Caco-2 (cell line): ENCODE measurements at regions not wholly inside any gene's neighbourhood (a gene's known extent, or its start where the extent isn't known, plus 50 kb on each side); places are given as distances from the start of the nearest gene placed in this dataset.
"Not testable (repeated sequence)": the region's sequence is repeated elsewhere in the genome, so short reads cannot be mapped to it uniquely, and the experiment has no call there.

Source experiments
- BruUV-seq: library from RNA; stranded (reverse); fragments of 400-500 nt; replicated peaks from 2 replicates; lab custom pipeline; 2021; lab: Mats Ljungman, UMichigan
- CTCF ChIA-PET: fragments of 300-600 bp; sonication (Branson Sonifier 250); formaldehyde crosslinking; loops from one replicate; lab custom pipeline; 2022; ENCODE audit warnings: antibody characterized with exemption; lab: Charles Lee
- POLR2A ChIA-PET: fragments of 300-600 bp; sonication (Branson Sonifier 250); formaldehyde crosslinking; loops from one replicate; lab custom pipeline; 2022; ENCODE audit warnings: antibody characterized with exemption; lab: Charles Lee
- DNase-seq, 2 experiments: peaks; one replicate each; pipeline versions ENCODE4 v3.0.0 to v3.0.0-alpha.2; 2020 to 2022
- H3K27me3 ChIP-seq: replicated peaks from 2 replicates; pipeline ENCODE4 v1.6.0; 2011; ENCODE audit warnings: low read length; ENCODE audit not compliant: control insufficient read depth, insufficient read depth
- H3K36me3 ChIP-seq: 2 replicates; pipeline ENCODE4 v1.5.1; 2011; ENCODE audit warnings: low read length; ENCODE audit not compliant: control insufficient read depth, insufficient read depth
- H3K4me1 ChIP-seq: fragments of 250-450 bp; sonication (Bioruptor Pico); 2 replicates; pipeline ENCODE4 v1.5.1; 2020; ENCODE audit warnings: mild to moderate bottlenecking
- H3K4me3 ChIP-seq: 2 replicates; pipeline ENCODE4 v1.5.1; 2011; ENCODE audit warnings: low read depth, mild to moderate bottlenecking, control low read depth, low read length
- H3K9me3 ChIP-seq: fragments of 250-450 bp; sonication (Bioruptor Pico); 2 replicates; pipeline ENCODE4 v1.5.1; 2020; ENCODE audit warnings: mild to moderate bottlenecking, moderate library complexity
- H3K27ac Mint-ChIP-seq: one replicate; pipeline ENCODE4 v1.8.0; 2022; ENCODE audit warnings: mixed read lengths; ENCODE audit not compliant: unreplicated experiment
- H3K27me3 Mint-ChIP-seq: one replicate; pipeline ENCODE4 v1.8.0; 2022; ENCODE audit warnings: mixed read lengths; ENCODE audit not compliant: insufficient read depth, unreplicated experiment
- H3K36me3 Mint-ChIP-seq: one replicate; pipeline ENCODE4 v1.8.0; 2022; ENCODE audit warnings: mild to moderate bottlenecking, mixed read lengths; ENCODE audit not compliant: insufficient read depth, unreplicated experiment
- H3K4me1 Mint-ChIP-seq: one replicate; pipeline ENCODE4 v1.8.0; 2022; ENCODE audit warnings: low read depth, mixed read lengths; ENCODE audit not compliant: unreplicated experiment
- H3K4me3 Mint-ChIP-seq: one replicate; pipeline ENCODE4 v1.8.0; 2022; ENCODE audit warnings: mild to moderate bottlenecking, moderate library complexity, mixed read lengths; ENCODE audit not compliant: unreplicated experiment
- H3K9me3 Mint-ChIP-seq: one replicate; pipeline ENCODE4 v1.8.0; 2022; ENCODE audit warnings: mixed read lengths; ENCODE audit not compliant: unreplicated experiment
- intact Hi-C: fragments of 100-400 bp; cut with micrococcal nuclease; formaldehyde crosslinking; loops from one replicate; pipeline ENCODE4 v1.10.0; 2022; ENCODE audit not compliant: unreplicated experiment
- TF ChIP-seq, protein P1 (sequence below), 2 experiments: fragments of 200-600 bp in 1 of 2; IDR thresholded peaks; 1 replicate in 1 of 2; 2 replicates in 1 of 2; pipeline versions ENCODE4 v1.5.1 to v1.8.0; 2011 to 2022; ENCODE audit warnings: antibody characterized with exemption in 1 of 2, control low read depth in 1 of 2, inconsistent platforms in 1 of 2, low read depth in 1 of 2, low read length in 1 of 2, mild to moderate bottlenecking in 1 of 2, moderate library complexity in 1 of 2; ENCODE audit not compliant: insufficient read depth in 1 of 2, severe bottlenecking in 1 of 2, unreplicated experiment in 1 of 2

GRCh38 chr10:36531621-36532020, 593.8 kb upstream of the ANKRD30A start:
- POLR2A ChIA-PET, result no interaction called here
- H3K36me3 Mint-ChIP-seq, result no peaks in the 10 kb centered on the region
- H3K27me3 Mint-ChIP-seq, result no peaks in the 10 kb centered on the region
- H3K27ac Mint-ChIP-seq, result no peak overlapping the region
- H3K4me1 ChIP-seq, result no peaks in the 10 kb centered on the region
- TF ChIP-seq, protein P1, sequence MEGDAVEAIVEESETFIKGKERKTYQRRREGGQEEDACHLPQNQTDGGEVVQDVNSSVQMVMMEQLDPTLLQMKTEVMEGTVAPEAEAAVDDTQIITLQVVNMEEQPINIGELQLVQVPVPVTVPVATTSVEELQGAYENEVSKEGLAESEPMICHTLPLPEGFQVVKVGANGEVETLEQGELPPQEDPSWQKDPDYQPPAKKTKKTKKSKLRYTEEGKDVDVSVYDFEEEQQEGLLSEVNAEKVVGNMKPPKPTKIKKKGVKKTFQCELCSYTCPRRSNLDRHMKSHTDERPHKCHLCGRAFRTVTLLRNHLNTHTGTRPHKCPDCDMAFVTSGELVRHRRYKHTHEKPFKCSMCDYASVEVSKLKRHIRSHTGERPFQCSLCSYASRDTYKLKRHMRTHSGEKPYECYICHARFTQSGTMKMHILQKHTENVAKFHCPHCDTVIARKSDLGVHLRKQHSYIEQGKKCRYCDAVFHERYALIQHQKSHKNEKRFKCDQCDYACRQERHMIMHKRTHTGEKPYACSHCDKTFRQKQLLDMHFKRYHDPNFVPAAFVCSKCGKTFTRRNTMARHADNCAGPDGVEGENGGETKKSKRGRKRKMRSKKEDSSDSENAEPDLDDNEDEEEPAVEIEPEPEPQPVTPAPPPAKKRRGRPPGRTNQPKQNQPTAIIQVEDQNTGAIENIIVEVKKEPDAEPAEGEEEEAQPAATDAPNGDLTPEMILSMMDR (IDR thresholded peaks at IDR 0.05; ENCODE audit: insufficient read depth in 1 of 2, low read depth in 1 of 2, low read length in 1 of 2, severe bottlenecking in 1 of 2, unreplicated experiment in 1 of 2), result no peak
- H3K4me3 Mint-ChIP-seq, result no peak overlapping the region
- CTCF ChIA-PET, result no interaction called here
- peaks cover 7% of the 10 kb centered on the region for H3K9me3 Mint-ChIP-seq
- no TSS peak for BruUV-seq
- no peaks in the 10 kb centered on the region for H3K36me3 ChIP-seq
- peaks cover 6% of the 10 kb centered on the region; the same call in 1 of the 2 replicates for H3K9me3 ChIP-seq
- DNase-seq, result no peak
- intact Hi-C loops, result no loop called here
- no peaks in the 10 kb centered on the region for H3K27me3 ChIP-seq
- no peaks in the 10 kb centered on the region for H3K4me1 Mint-ChIP-seq
- H3K4me3 ChIP-seq, result no peak overlapping the region

GRCh38 chr10:36526033-36526432, 599.4 kb upstream of the ANKRD30A start:
- H3K27me3 ChIP-seq, result no peaks in the 10 kb centered on the region
- ChIA-PET POLR2A (no interaction called here), CTCF (no interaction called here)
- peaks cover 8% of the 10 kb centered on the region for H3K27me3 Mint-ChIP-seq
- no peaks in the 10 kb centered on the region for H3K36me3 Mint-ChIP-seq
- H3K4me1 Mint-ChIP-seq, result no peaks in the 10 kb centered on the region
- H3K9me3 Mint-ChIP-seq, result peaks cover 7% of the 10 kb centered on the region
- H3K4me1 ChIP-seq, result no peaks in the 10 kb centered on the region
- H3K4me3 Mint-ChIP-seq, result no peak overlapping the region
- DNase-seq, result no peak
- no peak overlapping the region for H3K4me3 ChIP-seq
- TF ChIP-seq, protein P1 (IDR thresholded peaks at IDR 0.05; ENCODE audit: insufficient read depth in 1 of 2, low read depth in 1 of 2, low read length in 1 of 2, severe bottlenecking in 1 of 2, unreplicated experiment in 1 of 2), result no peak
- no peak overlapping the region for H3K27ac Mint-ChIP-seq
- no peaks in the 10 kb centered on the region for H3K36me3 ChIP-seq
- peaks cover 6% of the 10 kb centered on the region; the same call in 1 of the 2 replicates for H3K9me3 ChIP-seq
- BruUV-seq, result no TSS peak
- intact Hi-C loops, result no loop called here

- H3K27me3 ChIP-seq, H3K27ac Mint-ChIP-seq, H3K4me1 ChIP-seq, H3K4me1 Mint-ChIP-seq, H3K4me3 ChIP-seq, H3K36me3 Mint-ChIP-seq, CTCF ChIA-PET, H3K9me3 Mint-ChIP-seq, H3K4me3 Mint-ChIP-seq, H3K9me3 ChIP-seq, H3K27me3 Mint-ChIP-seq, DNase-seq, BruUV-seq, H3K36me3 ChIP-seq, POLR2A ChIA-PET, intact Hi-C loops: not testable (repeated sequence)
Observed at GRCh38 chr10:36524126-36524525, 601.3 kb upstream of the ANKRD30A start.

DNA sequence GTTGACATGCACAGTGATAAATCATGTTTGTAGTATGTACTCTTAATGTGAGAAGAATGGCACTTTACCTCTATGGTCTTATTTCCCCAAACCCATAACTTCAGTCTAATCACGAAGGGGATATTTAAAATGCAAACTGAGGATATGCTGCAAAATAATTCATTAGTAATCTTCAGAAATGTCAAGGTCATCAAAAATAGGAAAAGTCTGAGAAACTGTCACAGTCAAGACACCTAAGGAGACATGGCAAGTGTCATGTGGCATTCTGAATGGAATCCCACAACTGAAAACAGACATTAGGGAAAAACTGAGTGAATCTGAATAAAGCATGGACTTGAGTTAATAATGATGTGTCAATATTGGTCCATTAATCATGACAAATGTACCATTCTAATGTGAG, 605.5 kb upstream of the ANKRD30A start:
- Mint-ChIP-seq H3K4me1 (no peaks in the 10 kb centered on the region), H3K27ac (no peak overlapping the region), H3K36me3 (no peaks in the 10 kb centered on the region), H3K27me3 (peaks cover under 1% of the 10 kb centered on the region), H3K9me3 (no peaks in the 10 kb centered on the region), H3K4me3 (no peak overlapping the region)
- TF ChIP-seq, protein P1 (IDR thresholded peaks at IDR 0.05; ENCODE audit: insufficient read depth in 1 of 2, low read depth in 1 of 2, low read length in 1 of 2, severe bottlenecking in 1 of 2, unreplicated experiment in 1 of 2), result no peak
- H3K4me1 ChIP-seq, result no peaks in the 10 kb centered on the region
- ChIA-PET POLR2A (no interaction called here), CTCF (no interaction called here)
- no peak overlapping the region for H3K4me3 ChIP-seq
- no peaks in the 10 kb centered on the region for H3K9me3 ChIP-seq
- intact Hi-C loops, result no loop called here
- no peaks in the 10 kb centered on the region for H3K27me3 ChIP-seq
- no TSS peak for BruUV-seq
- no peak for DNase-seq
- no peaks in the 10 kb centered on the region for H3K36me3 ChIP-seq
